ENCODE measurements at regions not wholly inside any gene's neighbourhood (a gene's known extent, or its start where the extent isn't known, plus 50 kb on each side); places are given as distances from the start of the nearest gene placed in this dataset.
"Not testable (repeated sequence)": the region's sequence is repeated elsewhere in the genome, so short reads cannot be mapped to it uniquely, and the experiment has no call there.

- no peaks in the 10 kb centered on the region for H3K27me3 Mint-ChIP-seq
- POLR2A ChIA-PET = no interaction called here
Measured at GRCh38 chr4:131450572-131451209, 1698.4 kb upstream of the PCDH10 start.

GRCh38 chr4:131459430-131460101, 1689.5 kb upstream of the PCDH10 start:
- H3K27me3 Mint-ChIP-seq = no peaks in the 10 kb centered on the region
- ChIA-PET CTCF (no interaction called here), POLR2A (no interaction called here)
- Histone ChIP-seq H3K36me3 (ENCODE audit: insufficient read depth, low read length) (no peaks in the 10 kb centered on the region), H3K27ac (ENCODE audit: low read depth, low read length) (no peak overlapping the region), H3K4me1 (ENCODE audit: insufficient read depth, low read length) (no peaks in the 10 kb centered on the region), H3K27me3 (ENCODE audit: insufficient read depth, low read length, poor library complexity, severe bottlenecking) (no peaks in the 10 kb centered on the region), H3K9me3 (ENCODE audit: low read length) (no peaks in the 10 kb centered on the region), H3K4me3 (ENCODE audit: low read length) (no peak overlapping the region)
- peaks cover 3 to 24% (median 15%) of the 10 kb centered on the region in 5 donors for H3K9me3 Mint-ChIP-seq
- H3K4me3 Mint-ChIP-seq = no peak overlapping the region
- H3K36me3 Mint-ChIP-seq = no peaks in the 10 kb centered on the region
- DNase-seq = no peak
- H3K27ac Mint-ChIP-seq = no peak overlapping the region
- no peaks in the 10 kb centered on the region for H3K4me1 Mint-ChIP-seq

More at GRCh38 chr4:131450572-131451209, 1698.4 kb upstream of the PCDH10 start:
- no peak overlapping the region for H3K4me3 ChIP-seq (ENCODE audit: low read length)
- H3K4me1 ChIP-seq (ENCODE audit: insufficient read depth, low read length) = no peaks in the 10 kb centered on the region
- no peaks in the 10 kb centered on the region for H3K9me3 ChIP-seq (ENCODE audit: low read length)
- H3K4me3 Mint-ChIP-seq = no peak overlapping the region
- H3K27ac Mint-ChIP-seq = no peak overlapping the region
- CTCF ChIA-PET = no interaction called here
- H3K9me3 Mint-ChIP-seq = peaks cover 0 to 16% (median 4%) of the 10 kb centered on the region in 5 donors
- no peaks in the 10 kb centered on the region for H3K27me3 ChIP-seq (ENCODE audit: insufficient read depth, low read length, poor library complexity, severe bottlenecking)
- H3K36me3 ChIP-seq (ENCODE audit: insufficient read depth, low read length) = no peaks in the 10 kb centered on the region
- no peaks in the 10 kb centered on the region for H3K4me1 Mint-ChIP-seq
- H3K27ac ChIP-seq (ENCODE audit: low read depth, low read length) = no peak overlapping the region
- H3K36me3 Mint-ChIP-seq = no peaks in the 10 kb centered on the region
- no peak for DNase-seq

- H3K9me3 Mint-ChIP-seq = peaks cover 5 to 16% (median 9%) of the 10 kb centered on the region in 5 donors
- CTCF ChIA-PET = no interaction called here
- no peaks in the 10 kb centered on the region for H3K27me3 Mint-ChIP-seq
- H3K36me3 Mint-ChIP-seq = no peaks in the 10 kb centered on the region
- POLR2A ChIA-PET = no interaction called here
- no peaks in the 10 kb centered on the region for H3K36me3 ChIP-seq (ENCODE audit: insufficient read depth, low read length)
- no peaks in the 10 kb centered on the region for H3K9me3 ChIP-seq (ENCODE audit: low read length)
- H3K27ac ChIP-seq (ENCODE audit: low read depth, low read length) = no peak overlapping the region
- no peak for DNase-seq
- H3K27me3 ChIP-seq (ENCODE audit: insufficient read depth, low read length, poor library complexity, severe bottlenecking) = no peaks in the 10 kb centered on the region
- H3K4me1 ChIP-seq (ENCODE audit: insufficient read depth, low read length) = no peaks in the 10 kb centered on the region
- H3K27ac Mint-ChIP-seq = no peak overlapping the region
- no peak overlapping the region for H3K4me3 Mint-ChIP-seq
- no peak overlapping the region for H3K4me3 ChIP-seq (ENCODE audit: low read length)
- H3K4me1 Mint-ChIP-seq = no peaks in the 10 kb centered on the region
Measured at GRCh38 chr4:131470360-131470759, 1678.7 kb upstream of the PCDH10 start.

- POLR2A ChIA-PET = no interaction called here
- peaks cover 0 to 18% (median 4%) of the 10 kb centered on the region in 5 donors for H3K9me3 Mint-ChIP-seq
- Histone ChIP-seq H3K36me3 (ENCODE audit: insufficient read depth, low read length) (no peaks in the 10 kb centered on the region), H3K27ac (ENCODE audit: low read depth, low read length) (no peak overlapping the region), H3K9me3 (ENCODE audit: low read length) (no peaks in the 10 kb centered on the region), H3K4me3 (ENCODE audit: low read length) (no peak overlapping the region), H3K4me1 (ENCODE audit: insufficient read depth, low read length) (no peaks in the 10 kb centered on the region), H3K27me3 (ENCODE audit: insufficient read depth, low read length, poor library complexity, severe bottlenecking) (no peaks in the 10 kb centered on the region)
- no peaks in the 10 kb centered on the region for H3K36me3 Mint-ChIP-seq
- no peak overlapping the region for H3K27ac Mint-ChIP-seq
- DNase-seq = no peak
- H3K4me1 Mint-ChIP-seq = no peaks in the 10 kb centered on the region
- no peak overlapping the region for H3K4me3 Mint-ChIP-seq
- CTCF ChIA-PET = no interaction called here
- no peaks in the 10 kb centered on the region for H3K27me3 Mint-ChIP-seq
Measured at GRCh38 chr4:131488772-131489171, 1660.3 kb upstream of the PCDH10 start.

- peaks cover under 1 to 10% (median 6%) of the 10 kb centered on the region in 5 donors for H3K9me3 Mint-ChIP-seq
- H3K4me3 Mint-ChIP-seq; H3K27me3 ChIP-seq (ENCODE audit: insufficient read depth, low read length, poor library complexity, severe bottlenecking); H3K27ac Mint-ChIP-seq; DNase-seq; H3K9me3 ChIP-seq (ENCODE audit: low read length); H3K4me1 Mint-ChIP-seq; H3K4me3 ChIP-seq (ENCODE audit: low read length); H3K27ac ChIP-seq (ENCODE audit: low read depth, low read length); H3K36me3 ChIP-seq (ENCODE audit: insufficient read depth, low read length); POLR2A ChIA-PET; H3K4me1 ChIP-seq (ENCODE audit: insufficient read depth, low read length); H3K36me3 Mint-ChIP-seq; H3K27me3 Mint-ChIP-seq; CTCF ChIA-PET: not testable (repeated sequence)
Measured at GRCh38 chr4:131496211-131496610, 1652.9 kb upstream of the PCDH10 start.

- no peak overlapping the region for H3K27ac Mint-ChIP-seq
- no peaks in the 10 kb centered on the region for H3K4me1 Mint-ChIP-seq
- peaks cover 8 to 12% (median 11%) of the 10 kb centered on the region in 5 donors for H3K9me3 Mint-ChIP-seq
- no peaks in the 10 kb centered on the region for H3K27me3 ChIP-seq (ENCODE audit: insufficient read depth, low read length, poor library complexity, severe bottlenecking)
- ChIA-PET CTCF (no interaction called here), POLR2A (no interaction called here)
- H3K36me3 Mint-ChIP-seq = no peaks in the 10 kb centered on the region
- no peak overlapping the region for H3K4me3 Mint-ChIP-seq
- no peaks in the 10 kb centered on the region for H3K27me3 Mint-ChIP-seq
- H3K27ac ChIP-seq (ENCODE audit: low read depth, low read length) = no peak overlapping the region
- no peaks in the 10 kb centered on the region for H3K4me1 ChIP-seq (ENCODE audit: insufficient read depth, low read length)
- no peak overlapping the region for H3K4me3 ChIP-seq (ENCODE audit: low read length)
- no peaks in the 10 kb centered on the region for H3K36me3 ChIP-seq (ENCODE audit: insufficient read depth, low read length)
- no peak for DNase-seq
- no peaks in the 10 kb centered on the region for H3K9me3 ChIP-seq (ENCODE audit: low read length)
Measured at GRCh38 chr4:131499141-131499873, 1649.8 kb upstream of the PCDH10 start.

GRCh38 chr4:131509521-131509920, 1639.6 kb upstream of the PCDH10 start:
- no peak overlapping the region for H3K27ac Mint-ChIP-seq

GRCh38 chr4:131526686-131527085, 1622.4 kb upstream of the PCDH10 start:
- Mint-ChIP-seq H3K36me3 (no peaks in the 10 kb centered on the region), H3K9me3 (peaks cover 2 to 28% (median 5%) of the 10 kb centered on the region in 5 donors), H3K27me3 (no peaks in the 10 kb centered on the region), H3K27ac (no peak overlapping the region), H3K4me3 (no peak overlapping the region), H3K4me1 (no peaks in the 10 kb centered on the region)
- Histone ChIP-seq H3K4me3 (ENCODE audit: low read length) (no peak overlapping the region), H3K36me3 (ENCODE audit: insufficient read depth, low read length) (no peaks in the 10 kb centered on the region), H3K9me3 (ENCODE audit: low read length) (no peaks in the 10 kb centered on the region), H3K4me1 (ENCODE audit: insufficient read depth, low read length) (no peaks in the 10 kb centered on the region), H3K27me3 (ENCODE audit: insufficient read depth, low read length, poor library complexity, severe bottlenecking) (no peaks in the 10 kb centered on the region), H3K27ac (ENCODE audit: low read depth, low read length) (no peak overlapping the region)
- ChIA-PET CTCF (no interaction called here), POLR2A (no interaction called here)
- no peak for DNase-seq

More at GRCh38 chr4:131509521-131509920, 1639.6 kb upstream of the PCDH10 start:
- Histone ChIP-seq H3K27ac (ENCODE audit: low read depth, low read length) (no peak overlapping the region), H3K36me3 (ENCODE audit: insufficient read depth, low read length) (no peaks in the 10 kb centered on the region), H3K4me1 (ENCODE audit: insufficient read depth, low read length) (no peaks in the 10 kb centered on the region), H3K9me3 (ENCODE audit: low read length) (no peaks in the 10 kb centered on the region), H3K4me3 (ENCODE audit: low read length) (no peak overlapping the region), H3K27me3 (ENCODE audit: insufficient read depth, low read length, poor library complexity, severe bottlenecking) (no peaks in the 10 kb centered on the region)
- ChIA-PET CTCF (no interaction called here), POLR2A (no interaction called here)
- Mint-ChIP-seq H3K4me1 (no peaks in the 10 kb centered on the region), H3K4me3 (no peak overlapping the region), H3K9me3 (peaks cover 0 to 23% (median 2%) of the 10 kb centered on the region in 5 donors), H3K36me3 (no peaks in the 10 kb centered on the region), H3K27me3 (no peaks in the 10 kb centered on the region)
- no peak for DNase-seq

Data from CD8-positive, alpha-beta memory T cell (primary cell).